ENCODE measurements at regions not wholly inside any gene's neighbourhood (a gene's known extent, or its start where the extent isn't known, plus 50 kb on each side); places are given as distances from the start of the nearest gene placed in this dataset.

DNA sequence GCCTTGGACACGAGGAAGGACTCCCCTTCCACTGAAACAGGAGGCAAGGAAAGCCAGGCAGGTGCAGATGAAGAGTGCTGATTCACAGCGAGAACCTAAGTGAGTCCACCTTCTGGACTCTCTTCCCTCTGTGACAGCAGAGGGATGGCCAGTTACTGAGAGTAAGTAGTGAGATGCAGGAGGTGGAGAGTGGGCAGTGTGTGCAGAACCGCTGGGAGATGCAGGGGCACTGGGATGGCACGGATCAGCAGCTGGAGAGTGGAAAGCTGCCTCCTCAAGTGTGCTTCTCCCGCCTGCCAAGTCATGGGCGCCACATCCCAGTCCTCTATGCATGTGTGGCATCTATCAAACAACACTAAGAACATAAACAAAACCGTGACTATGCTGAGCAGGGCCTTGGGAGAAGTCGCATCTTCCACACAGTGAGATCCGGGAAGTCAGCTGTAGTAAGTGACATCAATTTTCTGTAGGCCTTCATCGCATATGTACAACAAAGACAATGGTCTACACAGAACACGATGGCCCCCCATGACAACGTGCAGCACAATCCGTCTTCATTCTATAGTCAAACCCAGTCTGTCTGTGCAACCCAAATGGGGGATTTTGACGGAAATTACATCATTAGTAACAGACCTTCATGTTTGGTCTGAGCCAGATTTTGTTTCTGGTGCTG, 217.4 kb upstream of the KLF14 start:
- Histone ChIP-seq H3K4me3 (ENCODE audit: low read depth, low read length) (no peak overlapping the region), H4K91ac (ENCODE audit: low read depth, low read length) (no peak overlapping the region), H2AFZ (ENCODE audit: insufficient read depth, low read length, poor library complexity) (no peak overlapping the region), H3K79me2 (ENCODE audit: control insufficient read depth, insufficient read depth, low read length, poor library complexity) (no peaks in the 10 kb centered on the region), H3K27me3 (ENCODE audit: insufficient read depth, low read length) (no peaks in the 10 kb centered on the region), H3K9ac (ENCODE audit: low read length) (no peak overlapping the region), H3K4me1 (ENCODE audit: control insufficient read depth in 1 of 2, insufficient read depth in 2 of 2, low read length in 2 of 2) (no peaks in the 10 kb centered on the region), H2BK12ac (ENCODE audit: low read length) (no peak overlapping the region), H2AK5ac (ENCODE audit: low read length) (no peak overlapping the region), H3K27ac (ENCODE audit: low read depth, low read length) (no peak overlapping the region), H3K14ac (ENCODE audit: low read length) (no peak overlapping the region), H3K23ac (ENCODE audit: low read length) (no peak overlapping the region), H4K12ac (ENCODE audit: low read depth, low read length) (no peak overlapping the region), H2BK5ac (ENCODE audit: low read depth, low read length, poor library complexity) (no peak overlapping the region), H3K4ac (ENCODE audit: low read depth, low read length) (no peak overlapping the region), H3K79me1 (ENCODE audit: low read length) (no peaks in the 10 kb centered on the region), H3K4me2 (ENCODE audit: low read length) (no peak overlapping the region), H4K8ac (ENCODE audit: low read depth, low read length) (no peak overlapping the region), H3K18ac (ENCODE audit: low read length) (no peak overlapping the region), H2BK120ac (ENCODE audit: insufficient read depth, low read length, poor library complexity) (no peak overlapping the region), H3K9me3 (ENCODE audit: insufficient read depth, low read depth, low read length) (no peaks in the 10 kb centered on the region), H3K36me3 (ENCODE audit: control insufficient read depth in 1 of 2, insufficient read depth in 2 of 2, low read length in 2 of 2) (no peaks in the 10 kb centered on the region)
- WGBS (ENCODE audit: extremely low coverage, insufficient coverage, insufficient read length) = no CpG with 5 or more reads among the region's 14 CpGs
- DNase-seq = no peak

- no peak overlapping the region for H4K8ac ChIP-seq (ENCODE audit: low read depth, low read length)
- H2BK5ac ChIP-seq (ENCODE audit: low read depth, low read length, poor library complexity) = no peak overlapping the region
- no peak overlapping the region for H3K27ac ChIP-seq (ENCODE audit: low read depth, low read length)
- H3K36me3 ChIP-seq (ENCODE audit: control insufficient read depth in 1 of 2, insufficient read depth in 2 of 2, low read length in 2 of 2) = no peaks in the 10 kb centered on the region
- H3K23ac ChIP-seq (ENCODE audit: low read length) = no peak overlapping the region
- H3K4me3 ChIP-seq (ENCODE audit: low read depth, low read length) = no peak overlapping the region
- no peak overlapping the region for H3K4me2 ChIP-seq (ENCODE audit: low read length)
- H2BK12ac ChIP-seq (ENCODE audit: low read length) = no peak overlapping the region
- DNase-seq = no peak
- no peak overlapping the region for H3K4ac ChIP-seq (ENCODE audit: low read depth, low read length)
- H2AK5ac ChIP-seq (ENCODE audit: low read length) = no peak overlapping the region
- no peak overlapping the region for H3K14ac ChIP-seq (ENCODE audit: low read length)
- H3K27me3 ChIP-seq (ENCODE audit: insufficient read depth, low read length) = no peaks in the 10 kb centered on the region
- WGBS (ENCODE audit: extremely low coverage, insufficient coverage, insufficient read length) = no CpG with 5 or more reads among the region's 16 CpGs
- no peak overlapping the region for H2BK120ac ChIP-seq (ENCODE audit: insufficient read depth, low read length, poor library complexity)
- no peaks in the 10 kb centered on the region for H3K9me3 ChIP-seq (ENCODE audit: insufficient read depth, low read depth, low read length)
- H3K9ac ChIP-seq (ENCODE audit: low read length) = no peak overlapping the region
- H2AFZ ChIP-seq (ENCODE audit: insufficient read depth, low read length, poor library complexity) = no peak overlapping the region
- H4K12ac ChIP-seq (ENCODE audit: low read depth, low read length) = no peak overlapping the region
- H4K91ac ChIP-seq (ENCODE audit: low read depth, low read length) = no peak overlapping the region
- H3K79me1 ChIP-seq (ENCODE audit: low read length) = no peaks in the 10 kb centered on the region
- H3K4me1 ChIP-seq (ENCODE audit: control insufficient read depth in 1 of 2, insufficient read depth in 2 of 2, low read length in 2 of 2) = no peaks in the 10 kb centered on the region
- no peak overlapping the region for H3K18ac ChIP-seq (ENCODE audit: low read length)
- no peaks in the 10 kb centered on the region for H3K79me2 ChIP-seq (ENCODE audit: control insufficient read depth, insufficient read depth, low read length, poor library complexity)
Observed at GRCh38 chr7:130951976-130952876, 218.2 kb upstream of the KLF14 start.

- Histone ChIP-seq H3K4me2 (ENCODE audit: low read length) (no peak overlapping the region), H3K36me3 (ENCODE audit: control insufficient read depth in 1 of 2, insufficient read depth in 2 of 2, low read length in 2 of 2) (no peaks in the 10 kb centered on the region), H3K23ac (ENCODE audit: low read length) (no peak overlapping the region), H3K18ac (ENCODE audit: low read length) (no peak overlapping the region), H3K27ac (ENCODE audit: low read depth, low read length) (no peak overlapping the region), H3K4ac (ENCODE audit: low read depth, low read length) (no peak overlapping the region), H4K91ac (ENCODE audit: low read depth, low read length) (no peak overlapping the region), H3K27me3 (ENCODE audit: insufficient read depth, low read length) (no peaks in the 10 kb centered on the region), H2BK12ac (ENCODE audit: low read length) (no peak overlapping the region), H4K8ac (ENCODE audit: low read depth, low read length) (no peak overlapping the region), H2BK120ac (ENCODE audit: insufficient read depth, low read length, poor library complexity) (no peak overlapping the region), H2AFZ (ENCODE audit: insufficient read depth, low read length, poor library complexity) (no peak overlapping the region), H3K4me3 (ENCODE audit: low read depth, low read length) (no peak overlapping the region), H2AK5ac (ENCODE audit: low read length) (no peak overlapping the region), H3K4me1 (ENCODE audit: control insufficient read depth in 1 of 2, insufficient read depth in 2 of 2, low read length in 2 of 2) (no peaks in the 10 kb centered on the region), H3K9me3 (ENCODE audit: insufficient read depth, low read depth, low read length) (no peaks in the 10 kb centered on the region), H3K79me2 (ENCODE audit: control insufficient read depth, insufficient read depth, low read length, poor library complexity) (no peaks in the 10 kb centered on the region), H3K14ac (ENCODE audit: low read length) (no peak overlapping the region), H3K9ac (ENCODE audit: low read length) (no peak overlapping the region), H3K79me1 (ENCODE audit: low read length) (no peaks in the 10 kb centered on the region), H2BK5ac (ENCODE audit: low read depth, low read length, poor library complexity) (no peak overlapping the region), H4K12ac (ENCODE audit: low read depth, low read length) (no peak overlapping the region)
- DNase-seq = no peak
- no CpG with 5 or more reads among the region's 4 CpGs for WGBS (ENCODE audit: extremely low coverage, insufficient coverage, insufficient read length)
Observed at GRCh38 chr7:130953196-130953595, 219.2 kb upstream of the KLF14 start.

GRCh38 chr7:130954918-130955564, 221.0 kb upstream of the KLF14 start:
- H3K4me3 ChIP-seq (ENCODE audit: low read depth, low read length) = no peak overlapping the region
- no peak overlapping the region for H4K8ac ChIP-seq (ENCODE audit: low read depth, low read length)
- no peak for DNase-seq
- H3K79me2 ChIP-seq (ENCODE audit: control insufficient read depth, insufficient read depth, low read length, poor library complexity) = no peaks in the 10 kb centered on the region
- no peak overlapping the region for H4K91ac ChIP-seq (ENCODE audit: low read depth, low read length)
- no peaks in the 10 kb centered on the region for H3K79me1 ChIP-seq (ENCODE audit: low read length)
- H3K36me3 ChIP-seq (ENCODE audit: control insufficient read depth in 1 of 2, insufficient read depth in 2 of 2, low read length in 2 of 2) = no peaks in the 10 kb centered on the region
- H3K27me3 ChIP-seq (ENCODE audit: insufficient read depth, low read length) = no peaks in the 10 kb centered on the region
- no peak overlapping the region for H3K4ac ChIP-seq (ENCODE audit: low read depth, low read length)
- H3K4me1 ChIP-seq (ENCODE audit: control insufficient read depth in 1 of 2, insufficient read depth in 2 of 2, low read length in 2 of 2) = no peaks in the 10 kb centered on the region
- no peak overlapping the region for H3K23ac ChIP-seq (ENCODE audit: low read length)
- no peak overlapping the region for H3K27ac ChIP-seq (ENCODE audit: low read depth, low read length)
- H3K18ac ChIP-seq (ENCODE audit: low read length) = no peak overlapping the region
- H2BK5ac ChIP-seq (ENCODE audit: low read depth, low read length, poor library complexity) = no peak overlapping the region
- no peak overlapping the region for H3K14ac ChIP-seq (ENCODE audit: low read length)
- H3K4me2 ChIP-seq (ENCODE audit: low read length) = no peak overlapping the region
- no peak overlapping the region for H4K12ac ChIP-seq (ENCODE audit: low read depth, low read length)
- WGBS (ENCODE audit: extremely low coverage, insufficient coverage, insufficient read length) = no CpG with 5 or more reads among the region's 6 CpGs
- H2AFZ ChIP-seq (ENCODE audit: insufficient read depth, low read length, poor library complexity) = no peak overlapping the region
- no peak overlapping the region for H2AK5ac ChIP-seq (ENCODE audit: low read length)
- no peak overlapping the region for H3K9ac ChIP-seq (ENCODE audit: low read length)
- H3K9me3 ChIP-seq (ENCODE audit: insufficient read depth, low read depth, low read length) = no peaks in the 10 kb centered on the region
- no peak overlapping the region for H2BK120ac ChIP-seq (ENCODE audit: insufficient read depth, low read length, poor library complexity)
- H2BK12ac ChIP-seq (ENCODE audit: low read length) = no peak overlapping the region

Measured in trophoblast cell (in vitro differentiated cells and primary cell).